HEK293 (cell line): ENCODE measurements at regions not wholly inside any gene's neighbourhood (a gene's known extent, or its start where the extent isn't known, plus 50 kb on each side); places are given as distances from the start of the nearest gene placed in this dataset.

Source experiments
- CTCF ChIA-PET: fragments of 350-600 bp; formaldehyde crosslinking; extraction: SDS; loops from one replicate; lab custom pipeline; 2021; ENCODE audit warnings: antibody characterized with exemption; lab: Yijun Ruan, JAX
- POLR2A ChIA-PET: fragments of 300-600 bp; formaldehyde crosslinking; extraction: SDS; loops from one replicate; lab custom pipeline; 2020; ENCODE audit warnings: antibody characterized with exemption, inconsistent platforms; lab: Yijun Ruan, JAX
- H3K27ac ChIP-seq: fragments of 200-500 bp; sonication (Bioruptor generic); 2 replicates; pipeline ENCODE4 v1.5.1; 2014; ENCODE audit warnings: low read depth, low read length, control low read depth, inconsistent platforms; ENCODE audit errors: extremely low read depth
- H3K36me3 ChIP-seq, 2 experiments: fragments of 200-500 bp in 1 of 2; sonication (Bioruptor generic) in 1 of 2; 1 replicate in 1 of 2; 2 replicates in 1 of 2; pipeline ENCODE4 v1.5.1; 2014 to 2017; ENCODE audit warnings: inconsistent platforms in 2 of 2, low read length in 2 of 2; ENCODE audit not compliant: control insufficient read depth in 2 of 2, insufficient read depth in 1 of 2
- H3K4me1 ChIP-seq: fragments of 200-500 bp; sonication (Bioruptor generic); 2 replicates; pipeline ENCODE4 v1.5.1; 2014; ENCODE audit warnings: mild to moderate bottlenecking, low read length, inconsistent platforms; ENCODE audit not compliant: control insufficient read depth, insufficient read depth
- H3K4me3 ChIP-seq: 2 replicates; pipeline ENCODE4 v1.5.1; 2011; ENCODE audit warnings: low read depth, mild to moderate bottlenecking, control low read depth, low read length, moderate library complexity
- H3K9me3 ChIP-seq: fragments of 200-500 bp; sonication (Bioruptor generic); 2 replicates; pipeline ENCODE4 v1.5.1; 2014; ENCODE audit warnings: low read depth, low read length, inconsistent platforms; ENCODE audit not compliant: control insufficient read depth, insufficient read depth
- GFI1B ChIP-seq: fragments of 450-650 bp; formaldehyde crosslinking; IDR thresholded peaks from 2 replicates; pipeline ENCODE4 v1.5.1; 2016; ENCODE audit warnings: missing biosample characterization, missing genetic modification characterization
- IKZF3 ChIP-seq: fragments of 450-650 bp; IDR thresholded peaks from 2 replicates; pipeline ENCODE4 v1.5.0; 2018; ENCODE audit warnings: missing biosample characterization, mild to moderate bottlenecking, missing genetic modification characterization, moderate library complexity
- KLF1 ChIP-seq: fragments of 450-650 bp; formaldehyde crosslinking; IDR thresholded peaks from 2 replicates; pipeline ENCODE4 v1.5.1; 2016; ENCODE audit warnings: missing biosample characterization, missing genetic modification characterization
- OVOL3 ChIP-seq: fragments of 450-650 bp; formaldehyde crosslinking; IDR thresholded peaks from 2 replicates; pipeline ENCODE4 v1.5.1; 2016; ENCODE audit warnings: missing biosample characterization, missing genetic modification characterization
- SCRT2 ChIP-seq: fragments of 450-650 bp; formaldehyde crosslinking; IDR thresholded peaks from 2 replicates; pipeline ENCODE4 v1.5.1; 2016; ENCODE audit warnings: missing biosample characterization, missing genetic modification characterization
- SP3 ChIP-seq: fragments of 450-650 bp; formaldehyde crosslinking; IDR thresholded peaks from 2 replicates; pipeline ENCODE4 v1.5.1; 2016; ENCODE audit warnings: missing biosample characterization, missing genetic modification characterization
- ZBTB1 ChIP-seq: fragments of 450-650 bp; formaldehyde crosslinking; IDR thresholded peaks from 2 replicates; pipeline ENCODE4 v1.5.1; 2016; ENCODE audit warnings: missing biosample characterization, missing genetic modification characterization
- ZBTB17 ChIP-seq: fragments of 450-650 bp; formaldehyde crosslinking; IDR thresholded peaks from 2 replicates; pipeline ENCODE4 v1.5.1; 2016; ENCODE audit warnings: missing biosample characterization, missing genetic modification characterization
- ZBTB21 ChIP-seq: fragments of 450-650 bp; formaldehyde crosslinking; IDR thresholded peaks from 2 replicates; pipeline ENCODE4 v1.5.1; 2017; ENCODE audit warnings: missing biosample characterization, missing genetic modification characterization
- ZBTB7A ChIP-seq: fragments of 450-650 bp; formaldehyde crosslinking; IDR thresholded peaks from 2 replicates; pipeline ENCODE4 v1.5.1; 2016; ENCODE audit warnings: low read depth, missing biosample characterization, missing genetic modification characterization
- ZIC2 ChIP-seq: fragments of 450-650 bp; formaldehyde crosslinking; IDR thresholded peaks from 2 replicates; pipeline ENCODE4 v1.5.1; 2016; ENCODE audit warnings: missing biosample characterization, missing genetic modification characterization
- ZNF184 ChIP-seq: fragments of 450-650 bp; IDR thresholded peaks from 2 replicates; pipeline ENCODE4 v1.5.1; 2018; ENCODE audit warnings: missing biosample characterization, mild to moderate bottlenecking, missing genetic modification characterization
- ZNF221 ChIP-seq: fragments of 450-650 bp; formaldehyde crosslinking; IDR thresholded peaks from 2 replicates; pipeline ENCODE4 v1.5.1; 2017; ENCODE audit warnings: missing biosample characterization, missing genetic modification characterization, borderline replicate concordance
- ZNF239 ChIP-seq: fragments of 450-650 bp; formaldehyde crosslinking; IDR thresholded peaks from 2 replicates; pipeline ENCODE4 v1.5.1; 2016; ENCODE audit warnings: missing biosample characterization, missing genetic modification characterization
- ZNF266 ChIP-seq: fragments of 450-650 bp; formaldehyde crosslinking; IDR thresholded peaks from 2 replicates; pipeline ENCODE4 v1.5.1; 2016; ENCODE audit warnings: missing biosample characterization, missing genetic modification characterization, low read depth
- ZNF292 ChIP-seq: fragments of 450-650 bp; formaldehyde crosslinking; IDR thresholded peaks from 2 replicates; pipeline ENCODE4 v1.5.1; 2016; ENCODE audit warnings: low read depth, missing biosample characterization, missing genetic modification characterization, borderline replicate concordance
- ZNF394 ChIP-seq: fragments of 450-650 bp; formaldehyde crosslinking; IDR thresholded peaks from 2 replicates; pipeline ENCODE4 v1.5.1; 2016; ENCODE audit warnings: missing biosample characterization, missing genetic modification characterization, mild to moderate bottlenecking, moderate library complexity, borderline replicate concordance
- ZNF426 ChIP-seq: fragments of 450-650 bp; formaldehyde crosslinking; IDR thresholded peaks from 2 replicates; pipeline ENCODE4 v1.5.1; 2017; ENCODE audit warnings: missing biosample characterization, missing genetic modification characterization, mild to moderate bottlenecking, inconsistent platforms, moderate library complexity
- ZNF473 ChIP-seq: fragments of 450-650 bp; formaldehyde crosslinking; IDR thresholded peaks from 2 replicates; pipeline ENCODE4 v1.5.1; 2017; ENCODE audit warnings: missing biosample characterization, missing genetic modification characterization
- ZNF48 ChIP-seq: fragments of 450-650 bp; formaldehyde crosslinking; IDR thresholded peaks from 2 replicates; pipeline ENCODE4 v1.5.1; 2016; ENCODE audit warnings: missing biosample characterization, missing genetic modification characterization
- ZNF555 ChIP-seq: fragments of 450-650 bp; formaldehyde crosslinking; conservative IDR thresholded peaks from 2 replicates; pipeline ENCODE4 v1.5.1; 2017; ENCODE audit warnings: missing biosample characterization, mild to moderate bottlenecking, missing genetic modification characterization, inconsistent platforms
- ZNF558 ChIP-seq: fragments of 450-650 bp; formaldehyde crosslinking; IDR thresholded peaks from 2 replicates; pipeline ENCODE4 v1.5.1; 2016; ENCODE audit warnings: missing biosample characterization, missing genetic modification characterization
- ZNF571 ChIP-seq: fragments of 450-650 bp; formaldehyde crosslinking; IDR thresholded peaks from 2 replicates; pipeline ENCODE4 v1.5.0; 2017; ENCODE audit warnings: missing biosample characterization, missing genetic modification characterization
- ZNF585B ChIP-seq: fragments of 450-650 bp; formaldehyde crosslinking; IDR thresholded peaks from 2 replicates; pipeline ENCODE4 v1.5.1; 2016; ENCODE audit warnings: missing biosample characterization, missing genetic modification characterization
- ZNF610 ChIP-seq: fragments of 450-650 bp; formaldehyde crosslinking; IDR thresholded peaks from 2 replicates; pipeline ENCODE4 v1.5.1; 2016; ENCODE audit warnings: missing biosample characterization, missing genetic modification characterization, borderline replicate concordance
- ZNF621 ChIP-seq: fragments of 450-650 bp; formaldehyde crosslinking; IDR thresholded peaks from 2 replicates; pipeline ENCODE4 v1.5.1; 2017; ENCODE audit warnings: missing biosample characterization, missing genetic modification characterization
- ZNF624 ChIP-seq: fragments of 450-650 bp; formaldehyde crosslinking; IDR thresholded peaks from 2 replicates; pipeline ENCODE4 v1.5.1; 2017; ENCODE audit warnings: missing biosample characterization, missing genetic modification characterization
- ZNF658 ChIP-seq: fragments of 450-650 bp; formaldehyde crosslinking; IDR thresholded peaks from 2 replicates; pipeline ENCODE4; 2016; ENCODE audit warnings: missing biosample characterization, missing genetic modification characterization
- ZSCAN16 ChIP-seq: fragments of 450-650 bp; formaldehyde crosslinking; IDR thresholded peaks from 2 replicates; pipeline ENCODE4 v1.5.1; 2016; ENCODE audit warnings: missing biosample characterization, missing genetic modification characterization
- TF ChIP-seq, protein P1 (sequence below): fragments of 450-650 bp; formaldehyde crosslinking; conservative IDR thresholded peaks from 2 replicates; pipeline ENCODE4 v1.5.1; 2016; ENCODE audit warnings: low read depth, missing biosample characterization, missing genetic modification characterization

DNA sequence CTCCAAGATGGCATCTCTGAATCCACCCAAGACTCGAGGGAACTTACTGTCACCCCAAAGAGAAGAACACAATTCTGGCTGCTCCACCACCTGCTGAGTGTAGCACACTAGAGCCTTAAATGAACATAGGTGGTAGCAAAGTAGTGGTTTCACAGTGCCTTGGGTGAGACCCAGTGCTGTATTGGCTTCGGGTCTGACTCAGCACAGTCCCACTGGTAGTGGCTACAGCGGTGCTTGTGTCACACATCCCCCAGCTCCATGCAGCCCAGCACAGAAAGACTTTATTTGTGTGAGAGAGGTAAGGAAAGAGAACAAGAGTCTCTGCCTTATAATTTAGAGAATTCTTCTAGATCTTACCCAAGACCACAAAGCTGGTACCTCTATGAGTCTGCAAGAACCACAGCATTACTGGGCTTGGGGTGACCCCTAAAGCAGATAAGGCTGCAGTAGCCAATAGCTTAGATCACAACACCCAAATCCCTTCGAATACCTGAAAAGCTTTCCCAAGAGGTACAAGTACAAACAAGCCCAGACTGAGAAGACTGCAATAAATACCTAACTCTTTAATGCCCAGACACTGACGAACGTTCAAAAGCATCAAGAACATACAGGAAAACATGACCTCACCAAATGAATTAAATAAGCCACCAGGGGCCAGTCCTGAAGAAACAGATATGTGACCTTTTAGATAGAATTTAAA is 83.3 kb upstream of the SLC38A4 start (continued):
- TF ChIP-seq, protein P1, sequence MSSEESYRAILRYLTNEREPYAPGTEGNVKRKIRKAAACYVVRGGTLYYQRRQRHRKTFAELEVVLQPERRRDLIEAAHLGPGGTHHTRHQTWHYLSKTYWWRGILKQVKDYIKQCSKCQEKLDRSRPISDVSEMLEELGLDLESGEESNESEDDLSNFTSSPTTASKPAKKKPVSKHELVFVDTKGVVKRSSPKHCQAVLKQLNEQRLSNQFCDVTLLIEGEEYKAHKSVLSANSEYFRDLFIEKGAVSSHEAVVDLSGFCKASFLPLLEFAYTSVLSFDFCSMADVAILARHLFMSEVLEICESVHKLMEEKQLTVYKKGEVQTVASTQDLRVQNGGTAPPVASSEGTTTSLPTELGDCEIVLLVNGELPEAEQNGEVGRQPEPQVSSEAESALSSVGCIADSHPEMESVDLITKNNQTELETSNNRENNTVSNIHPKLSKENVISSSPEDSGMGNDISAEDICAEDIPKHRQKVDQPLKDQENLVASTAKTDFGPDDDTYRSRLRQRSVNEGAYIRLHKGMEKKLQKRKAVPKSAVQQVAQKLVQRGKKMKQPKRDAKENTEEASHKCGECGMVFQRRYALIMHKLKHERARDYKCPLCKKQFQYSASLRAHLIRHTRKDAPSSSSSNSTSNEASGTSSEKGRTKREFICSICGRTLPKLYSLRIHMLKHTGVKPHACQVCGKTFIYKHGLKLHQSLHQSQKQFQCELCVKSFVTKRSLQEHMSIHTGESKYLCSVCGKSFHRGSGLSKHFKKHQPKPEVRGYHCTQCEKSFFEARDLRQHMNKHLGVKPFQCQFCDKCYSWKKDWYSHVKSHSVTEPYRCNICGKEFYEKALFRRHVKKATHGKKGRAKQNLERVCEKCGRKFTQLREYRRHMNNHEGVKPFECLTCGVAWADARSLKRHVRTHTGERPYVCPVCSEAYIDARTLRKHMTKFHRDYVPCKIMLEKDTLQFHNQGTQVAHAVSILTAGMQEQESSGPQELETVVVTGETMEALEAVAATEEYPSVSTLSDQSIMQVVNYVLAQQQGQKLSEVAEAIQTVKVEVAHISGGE (tag by site-specific recombination) = no peak
- TF ChIP-seq ZNF621 (tag by site-specific recombination) (no peak), ZNF558 (tag by site-specific recombination) (no peak)

DNA sequence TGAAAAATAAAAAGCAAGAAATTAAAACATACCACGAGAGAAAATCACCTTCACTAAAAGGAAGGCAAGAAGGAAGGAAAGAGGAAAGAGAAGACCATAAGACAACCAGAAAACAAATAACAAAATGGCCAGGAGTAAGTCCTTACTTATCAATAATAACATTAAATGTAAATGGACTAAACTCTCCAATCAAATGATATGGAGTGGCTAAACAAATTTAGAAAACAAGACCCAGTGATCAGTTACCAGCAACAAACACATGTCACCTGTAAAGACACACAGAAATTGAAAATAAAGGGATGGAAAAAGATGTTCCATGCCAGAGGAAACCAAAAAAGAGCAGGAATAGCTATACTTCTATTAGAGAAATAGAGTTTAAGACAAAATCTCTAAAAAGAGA is 85.0 kb upstream of the SLC38A4 start:
- Histone ChIP-seq H3K36me3 (no peaks in the 10 kb centered on the region), H3K27ac (no peak overlapping the region), H3K9me3 (no peaks in the 10 kb centered on the region), H3K4me1 (no peaks in the 10 kb centered on the region), H3K4me3 (no peak overlapping the region)
- ChIA-PET CTCF (no interaction called here), POLR2A (no interaction called here)
- TF ChIP-seq ZNF48 (tag by site-specific recombination) (no peak), IKZF3 (tag by site-specific recombination) (no peak), ZNF585B (tag by site-specific recombination) (no peak), ZNF658 (tag by site-specific recombination) (no peak), ZNF184 (tag by site-specific recombination) (no peak)

DNA sequence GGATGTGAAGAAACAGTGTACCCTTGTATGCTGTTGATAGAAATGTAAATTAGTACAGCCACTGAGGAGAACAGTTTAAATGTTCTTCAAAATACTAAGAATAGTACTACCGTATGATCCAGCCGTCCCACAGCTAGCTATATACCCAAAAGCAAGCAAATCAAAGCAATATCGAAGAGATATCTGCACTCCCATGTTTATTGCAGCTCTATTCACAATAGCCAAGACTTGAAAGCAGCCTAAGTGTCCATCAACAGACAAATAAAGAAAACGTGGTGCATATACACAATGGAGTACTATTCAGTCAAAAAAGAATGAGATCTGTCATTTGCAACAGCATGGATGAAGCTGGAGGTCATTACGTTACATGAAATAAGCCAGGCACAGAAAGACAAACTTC is 88.5 kb upstream of the SLC38A4 start:
- POLR2A ChIA-PET = no interaction called here
- no peak overlapping the region for H3K27ac ChIP-seq

DNA sequence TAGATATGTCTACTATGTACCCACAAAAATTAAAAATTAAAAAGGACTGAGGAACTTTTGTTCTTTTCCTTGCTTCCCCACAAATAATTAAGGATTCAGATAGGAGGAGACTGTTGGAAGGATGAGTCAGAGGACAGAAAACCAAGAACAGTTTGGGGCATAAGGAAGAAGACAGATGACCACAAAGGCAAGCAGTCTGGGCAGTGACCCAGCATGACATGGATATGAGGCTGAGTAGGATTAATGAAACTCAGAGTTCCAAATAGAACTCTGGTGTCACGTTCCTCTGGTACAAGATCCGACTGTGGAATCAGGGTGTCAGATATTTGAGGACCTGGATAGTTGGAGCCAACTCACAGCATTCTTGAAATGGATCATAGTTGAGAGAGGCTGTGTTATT is 89.3 kb upstream of the SLC38A4 start:
- no peak for TF ChIP-seq OVOL3 (tag by site-specific recombination)
- TF ChIP-seq ZNF571 = no peak
- no peak for TF ChIP-seq ZNF266 (tag by site-specific recombination)
- TF ChIP-seq ZIC2 (tag by site-specific recombination) = no peak
- no peak for TF ChIP-seq ZNF624 (tag by site-specific recombination)
- no peak for TF ChIP-seq ZNF239 (tag by site-specific recombination)
- TF ChIP-seq ZNF394 (tag by site-specific recombination) = no peak
- TF ChIP-seq, protein P1 (tag by site-specific recombination) = no peak
- no peak for TF ChIP-seq SCRT2
- no peak for TF ChIP-seq ZNF555 (tag by site-specific recombination)
- TF ChIP-seq ZBTB1 (tag by site-specific recombination) = no peak
- Histone ChIP-seq H3K36me3 (no peaks in the 10 kb centered on the region), H3K27ac (no peak overlapping the region), H3K4me1 (no peaks in the 10 kb centered on the region), H3K4me3 (no peak overlapping the region), H3K9me3 (no peaks in the 10 kb centered on the region)
- ChIA-PET POLR2A (no interaction called here), CTCF (no interaction called here)

More for the DNA sequence above, 88.5 kb upstream of the SLC38A4 start:
- Histone ChIP-seq H3K9me3 (no peaks in the 10 kb centered on the region), H3K4me3 (no peak overlapping the region), H3K36me3 (no peaks in the 10 kb centered on the region), H3K4me1 (no peaks in the 10 kb centered on the region)
- TF ChIP-seq ZSCAN16 (tag by site-specific recombination) (no peak), ZNF292 (tag by site-specific recombination) (no peak), ZBTB17 (tag by site-specific recombination) (no peak), KLF1 (tag by site-specific recombination) (no peak), ZNF473 (tag by site-specific recombination) (no peak), SP3 (tag by site-specific recombination) (no peak), ZNF221 (tag by site-specific recombination) (no peak), ZNF610 (tag by site-specific recombination) (no peak), ZBTB21 (tag by site-specific recombination) (no peak), ZBTB7A (tag by site-specific recombination) (no peak), GFI1B (no peak), ZNF426 (no peak), ZNF394 (tag by site-specific recombination) (no peak)
- CTCF ChIA-PET = interaction anchor here (0.7 kb wide), 1 partner anchor 119 kb away, joined by 3 read pairs; no protein-coding TSS in a partner anchor
